Rectal smooth muscle tissue (tissue), 1 donor: ENCODE measurements at regions not wholly inside any gene's neighbourhood (a gene's known extent, or its start where the extent isn't known, plus 50 kb on each side); places are given as distances from the start of the nearest gene placed in this dataset.

ENCODE experiments used
- H3K27ac ChIP-seq: one replicate; pipeline ENCODE4 v1.7.0; 2013; ENCODE audit warnings: low read depth, low read length, inconsistent platforms
- H3K27me3 ChIP-seq: one replicate; pipeline ENCODE4 v1.7.0; 2013; ENCODE audit warnings: low read length; ENCODE audit not compliant: control insufficient read depth, insufficient read depth
- H3K36me3 ChIP-seq: one replicate; pipeline ENCODE4 v1.7.0; 2013; ENCODE audit warnings: low read length; ENCODE audit not compliant: control insufficient read depth, insufficient read depth
- H3K4me1 ChIP-seq: one replicate; pipeline ENCODE4 v1.7.0; 2013; ENCODE audit warnings: low read length; ENCODE audit not compliant: control insufficient read depth, insufficient read depth
- H3K4me3 ChIP-seq: one replicate; pipeline ENCODE4 v1.7.0; 2013; ENCODE audit warnings: low read length
- H3K9ac ChIP-seq: one replicate; pipeline ENCODE4 v1.7.0; 2013; ENCODE audit warnings: low read length

DNA sequence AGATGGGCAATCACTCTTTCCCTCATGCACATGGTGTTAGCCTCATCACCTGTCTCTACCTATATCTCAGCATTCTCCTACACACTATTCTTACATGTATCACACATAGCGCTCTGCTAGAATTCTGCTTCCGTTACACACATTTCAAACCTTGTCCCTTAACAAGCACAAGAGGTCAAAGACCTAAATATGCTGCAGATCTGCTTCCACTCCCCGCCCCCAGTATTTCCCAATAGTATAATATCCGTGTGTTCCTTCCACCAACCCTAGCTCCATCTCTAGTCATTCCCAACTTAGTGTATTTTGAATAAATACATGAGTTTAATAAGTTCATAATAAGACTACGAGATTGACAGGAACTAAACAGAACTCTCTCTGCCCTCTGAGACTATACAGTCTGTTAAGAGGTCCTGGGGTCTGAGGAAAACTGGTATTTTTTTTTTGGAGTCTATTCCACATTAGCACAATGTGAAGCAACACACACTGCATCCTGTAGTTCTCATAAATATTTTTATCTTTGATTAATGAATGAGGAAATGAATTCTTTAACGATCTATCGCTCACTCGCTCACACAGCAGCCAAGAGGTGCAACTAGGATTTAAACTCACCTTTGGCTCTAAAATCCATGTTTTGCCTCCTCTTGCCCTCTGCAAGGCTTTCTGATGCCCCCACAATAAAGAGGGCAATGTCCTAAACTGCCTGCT, 491.6 kb downstream of the QKI start:
- H3K4me3 ChIP-seq: no peak overlapping the region
- H3K27me3 ChIP-seq: no peaks in the 10 kb centered on the region
- H3K9ac ChIP-seq: no peak overlapping the region
- H3K27ac ChIP-seq: no peak overlapping the region
- H3K36me3 ChIP-seq: no peaks in the 10 kb centered on the region
- no peaks in the 10 kb centered on the region for H3K4me1 ChIP-seq

DNA sequence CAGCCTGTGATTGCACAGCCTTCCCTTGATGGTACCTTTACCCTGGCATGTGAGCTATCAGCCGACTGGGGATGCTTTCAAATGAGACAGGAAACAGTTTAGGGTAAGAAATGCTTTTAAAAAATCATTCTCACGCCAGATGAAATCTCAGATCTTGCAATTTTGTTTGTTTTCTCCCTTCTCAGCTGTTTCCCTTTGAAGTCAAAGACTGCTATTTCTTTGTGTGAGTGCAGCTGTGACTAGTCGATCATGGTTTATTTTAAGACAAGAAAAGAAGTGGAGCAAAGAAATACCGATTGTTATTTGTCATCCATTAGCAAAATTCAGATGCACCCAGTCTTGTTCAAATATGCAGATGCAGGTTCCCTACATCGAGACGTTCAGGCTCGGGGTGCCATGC, 489.7 kb downstream of the QKI start:
- H3K9ac ChIP-seq: no peak overlapping the region
- H3K36me3 ChIP-seq: no peaks in the 10 kb centered on the region
- no peaks in the 10 kb centered on the region for H3K27me3 ChIP-seq
- H3K27ac ChIP-seq: no peak overlapping the region
- no peaks in the 10 kb centered on the region for H3K4me1 ChIP-seq
- H3K4me3 ChIP-seq: no peak overlapping the region

- H3K4me3 ChIP-seq: no peak overlapping the region
- H3K27ac ChIP-seq: no peak overlapping the region
- no peaks in the 10 kb centered on the region for H3K36me3 ChIP-seq
- H3K27me3 ChIP-seq: no peaks in the 10 kb centered on the region
- no peaks in the 10 kb centered on the region for H3K4me1 ChIP-seq
- H3K9ac ChIP-seq: no peak overlapping the region
Measured at GRCh38 chr6:163903541-163903940, 489.0 kb downstream of the QKI start.

- Histone ChIP-seq H3K27ac (no peak overlapping the region), H3K4me1 (no peaks in the 10 kb centered on the region), H3K9ac (no peak overlapping the region), H3K27me3 (no peaks in the 10 kb centered on the region), H3K4me3 (no peak overlapping the region), H3K36me3 (no peaks in the 10 kb centered on the region)
Measured at GRCh38 chr6:163902993-163903392, 488.5 kb downstream of the QKI start.

GRCh38 chr6:163901681-163902080, 487.2 kb downstream of the QKI start:
- Histone ChIP-seq H3K4me3 (no peak overlapping the region), H3K36me3 (no peaks in the 10 kb centered on the region), H3K27me3 (no peaks in the 10 kb centered on the region), H3K9ac (no peak overlapping the region), H3K27ac (no peak overlapping the region), H3K4me1 (no peaks in the 10 kb centered on the region)

DNA sequence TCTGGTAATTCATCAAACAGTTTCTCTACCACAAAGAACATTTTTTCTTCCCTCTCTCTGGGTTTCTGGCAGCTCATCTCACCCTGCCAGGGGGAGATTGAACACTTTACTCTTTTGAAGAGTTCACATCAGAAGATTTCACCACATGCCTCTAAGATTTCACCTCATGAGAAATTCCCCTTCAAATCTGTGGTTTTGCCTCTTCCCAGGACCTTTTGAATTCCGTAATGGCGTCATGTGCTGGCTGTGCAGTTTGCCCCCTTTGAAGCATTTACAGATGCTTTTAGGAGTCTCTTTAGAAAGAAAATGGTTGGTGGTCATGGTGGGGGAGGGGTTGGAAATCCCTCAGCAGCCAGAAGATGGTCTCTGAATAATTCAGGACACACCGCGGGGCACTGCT, 486.1 kb downstream of the QKI start:
- no peaks in the 10 kb centered on the region for H3K4me1 ChIP-seq
- H3K27ac ChIP-seq: no peak overlapping the region
- no peaks in the 10 kb centered on the region for H3K36me3 ChIP-seq
- H3K27me3 ChIP-seq: no peaks in the 10 kb centered on the region
- H3K9ac ChIP-seq: no peak overlapping the region
- H3K4me3 ChIP-seq: no peak overlapping the region

DNA sequence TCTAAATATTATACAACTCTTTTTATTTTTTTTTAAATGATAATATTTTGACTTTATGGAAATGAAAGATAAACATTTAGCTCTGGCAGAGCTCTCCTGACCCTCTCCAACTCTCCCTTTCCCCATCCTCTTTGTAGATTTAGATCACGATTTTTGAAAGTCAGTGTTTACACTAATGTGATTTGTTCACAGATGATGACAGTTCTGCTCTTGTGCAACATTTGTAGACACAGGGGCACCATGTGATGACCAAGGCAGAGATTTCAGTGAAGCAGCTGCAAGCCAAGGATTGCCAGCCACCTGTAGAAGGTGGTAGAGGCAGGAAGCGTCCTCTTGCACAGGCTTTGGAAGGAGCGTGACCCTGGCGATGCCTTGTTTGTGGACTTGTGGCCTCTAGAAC, 483.2 kb downstream of the QKI start:
- Histone ChIP-seq H3K4me3 (no peak overlapping the region), H3K36me3 (no peaks in the 10 kb centered on the region), H3K9ac (no peak overlapping the region), H3K27ac (no peak overlapping the region), H3K4me1 (no peaks in the 10 kb centered on the region), H3K27me3 (no peaks in the 10 kb centered on the region)

DNA sequence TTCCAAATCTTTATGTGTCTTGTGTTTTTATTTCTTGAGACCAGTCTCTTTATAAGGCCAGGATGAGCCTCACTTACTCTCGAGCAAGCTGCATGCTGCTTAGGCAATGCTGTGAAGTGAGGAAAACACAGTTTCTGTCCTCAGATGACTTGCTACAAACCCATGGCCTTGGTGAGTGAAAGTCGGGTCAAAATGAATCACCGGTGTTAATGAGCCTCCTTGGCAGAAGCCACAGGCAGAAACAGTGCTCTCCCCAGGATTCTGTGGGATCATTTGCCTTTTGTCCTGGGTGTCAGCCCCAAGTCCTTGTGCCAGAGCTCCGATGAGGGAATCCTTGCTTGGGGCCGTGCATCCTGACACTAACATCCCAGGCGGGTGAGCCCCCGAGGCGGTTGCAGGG, 482.5 kb downstream of the QKI start:
- Histone ChIP-seq H3K4me3 (no peak overlapping the region), H3K27ac (no peak overlapping the region), H3K4me1 (no peaks in the 10 kb centered on the region), H3K9ac (no peak overlapping the region), H3K27me3 (no peaks in the 10 kb centered on the region), H3K36me3 (no peaks in the 10 kb centered on the region)

DNA sequence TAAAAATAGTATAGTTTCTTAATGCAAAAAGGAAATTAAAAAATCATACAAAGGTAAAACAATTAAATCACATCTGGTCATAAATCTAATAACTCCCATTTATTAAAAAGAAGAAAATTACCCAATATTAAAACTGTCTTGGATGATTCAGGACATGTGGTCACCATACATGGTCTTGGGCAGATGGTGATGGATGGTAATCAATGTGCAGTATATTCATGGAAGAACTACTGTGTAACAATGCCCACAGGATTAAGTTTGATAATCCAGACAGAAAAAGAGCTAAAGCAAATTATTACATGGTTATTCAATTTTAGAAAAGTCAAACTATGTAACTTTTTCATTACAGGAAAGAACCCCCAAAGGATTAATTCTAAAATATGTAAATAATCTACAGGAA, 480.6 kb downstream of the QKI start:
- Histone ChIP-seq H3K27me3 (no peaks in the 10 kb centered on the region), H3K4me3 (no peak overlapping the region), H3K9ac (no peak overlapping the region), H3K27ac (no peak overlapping the region), H3K36me3 (no peaks in the 10 kb centered on the region), H3K4me1 (no peaks in the 10 kb centered on the region)

DNA sequence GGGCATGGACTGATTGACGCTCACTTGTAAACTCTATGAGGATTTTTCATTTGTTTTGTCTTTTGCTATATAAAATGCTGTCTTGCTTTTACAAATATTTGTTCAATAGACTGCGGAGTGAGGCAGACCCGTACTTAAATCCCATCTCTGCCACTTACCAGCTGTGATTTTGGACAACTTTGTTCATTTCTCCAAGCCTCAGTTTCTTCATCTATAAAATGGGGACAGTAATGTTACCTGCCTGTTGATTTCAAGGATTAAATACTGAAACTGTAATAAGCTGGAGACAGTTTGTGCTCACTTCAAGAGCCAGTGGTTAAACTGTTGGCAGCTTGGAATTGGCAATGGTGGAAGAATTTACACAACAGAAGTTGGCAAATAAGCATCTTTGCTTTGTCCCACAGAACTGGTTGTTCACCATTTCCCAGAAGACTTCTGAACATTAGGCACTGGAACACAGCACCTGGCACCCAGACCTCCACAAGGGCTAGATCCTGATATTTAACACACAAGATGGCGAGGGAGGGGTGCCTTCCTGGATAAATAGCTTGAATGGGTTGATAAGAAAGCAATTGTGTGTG, 479.2 kb downstream of the QKI start:
- H3K36me3 ChIP-seq: no peaks in the 10 kb centered on the region
- H3K4me1 ChIP-seq: no peaks in the 10 kb centered on the region
- no peak overlapping the region for H3K27ac ChIP-seq
- no peak overlapping the region for H3K4me3 ChIP-seq
- H3K9ac ChIP-seq: no peak overlapping the region
- no peaks in the 10 kb centered on the region for H3K27me3 ChIP-seq

- Histone ChIP-seq H3K36me3 (no peaks in the 10 kb centered on the region), H3K4me3 (no peak overlapping the region), H3K9ac (no peak overlapping the region), H3K4me1 (no peaks in the 10 kb centered on the region), H3K27me3 (no peaks in the 10 kb centered on the region), H3K27ac (no peak overlapping the region)
Measured at GRCh38 chr6:163892824-163893561, 478.5 kb downstream of the QKI start.

DNA sequence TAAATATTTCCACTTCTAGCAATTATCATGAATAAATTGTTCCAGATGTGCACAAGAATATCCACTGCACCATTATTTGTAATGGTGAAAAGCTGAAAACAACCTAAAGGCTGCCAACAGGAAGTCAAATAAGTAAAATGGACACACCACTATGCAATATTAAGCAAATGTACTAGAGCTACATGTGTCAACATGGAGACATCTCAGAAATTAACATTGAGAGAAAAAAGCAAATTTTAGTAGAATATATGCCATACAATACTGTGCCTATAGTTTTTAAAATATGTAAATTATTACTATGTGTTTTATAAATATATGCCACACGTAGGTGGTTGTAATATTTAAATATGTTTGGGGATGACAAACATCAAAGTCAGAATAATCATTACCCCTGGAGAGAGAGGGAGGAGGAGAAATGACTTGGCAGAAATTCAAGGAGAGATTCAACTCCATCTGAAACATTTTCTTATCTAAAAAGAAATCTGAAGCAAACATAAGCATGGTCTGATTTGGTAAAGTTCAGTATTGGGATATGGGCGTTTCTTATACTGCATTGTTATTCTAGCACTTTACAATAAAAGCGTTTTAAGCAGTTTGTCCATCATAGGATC, 475.5 kb downstream of the QKI start:
- no peak overlapping the region for H3K4me3 ChIP-seq
- no peaks in the 10 kb centered on the region for H3K27me3 ChIP-seq
- H3K36me3 ChIP-seq: no peaks in the 10 kb centered on the region
- H3K4me1 ChIP-seq: no peaks in the 10 kb centered on the region
- no peak overlapping the region for H3K27ac ChIP-seq
- no peak overlapping the region for H3K9ac ChIP-seq
